ENCODE measurements at regions not wholly inside any gene's neighbourhood (a gene's known extent, or its start where the extent isn't known, plus 50 kb on each side); places are given as distances from the start of the nearest gene placed in this dataset.
A peak's percentile ranks its signal among the peaks of the same experiment; 100 is the strongest.

DNA sequence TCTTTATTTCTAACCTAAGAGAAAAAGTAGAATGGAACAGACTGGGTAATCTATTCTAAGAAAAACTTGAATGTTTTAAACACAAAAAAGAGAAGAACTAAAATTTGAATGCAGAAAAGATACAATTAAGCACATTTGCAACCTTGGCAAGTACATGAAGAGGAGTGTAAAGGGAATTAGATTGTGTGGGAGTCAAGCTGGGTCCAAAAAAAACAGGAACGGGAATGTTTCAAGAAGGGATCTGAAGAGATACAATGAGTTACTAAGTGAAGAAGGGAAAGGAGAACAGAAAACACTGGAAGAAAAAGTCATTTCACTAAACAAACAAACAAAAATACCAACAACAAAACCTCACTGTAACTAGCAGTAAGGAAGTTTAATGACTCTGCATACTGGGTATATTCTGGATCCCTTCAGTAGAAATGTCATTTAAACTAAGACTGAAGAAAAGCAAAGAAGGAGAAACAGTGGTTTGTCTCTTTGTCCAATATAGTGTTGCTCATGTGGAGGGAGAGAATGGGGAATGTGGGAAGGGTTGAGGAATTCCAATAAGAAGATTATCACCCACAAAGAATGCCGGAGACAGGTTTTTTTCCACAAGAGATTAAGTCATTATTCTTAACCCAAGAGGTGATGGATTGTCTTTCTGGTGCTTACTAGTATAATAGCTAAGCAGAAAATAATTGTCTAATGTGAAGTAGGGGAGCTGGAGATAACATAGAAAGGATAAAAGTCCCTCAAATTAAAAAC is 50.4 kb upstream of the PTPN13 start:
- Histone ChIP-seq H2BK20ac (ENCODE audit: low read depth, low read length, poor library complexity, severe bottlenecking) (no peak overlapping the region), H2AK5ac (ENCODE audit: insufficient read length, low read length) (no peak overlapping the region), H3K9me3 (ENCODE audit: control insufficient read depth, low read depth, low read length) (no peaks in the 10 kb centered on the region), H3K4me1 (ENCODE audit: insufficient read depth, low read length) (no peaks in the 10 kb centered on the region; the same call in 1 of the 2 replicates), H3K4ac (ENCODE audit: low read depth, low read length) (no peak overlapping the region), H2BK12ac (ENCODE audit: insufficient read length, low read depth, low read length) (no peak overlapping the region), H4K8ac (replicated peaks; ENCODE audit: insufficient read length, low read depth, low read length) (no peak overlapping the region), H2BK15ac (ENCODE audit: low read depth, low read length) (no peak overlapping the region), H3K79me2 (ENCODE audit: insufficient read depth, low read length) (no peaks in the 10 kb centered on the region), H3K23ac (ENCODE audit: insufficient read length, low read depth, low read length) (no peak overlapping the region), H4K5ac (ENCODE audit: insufficient read length, low read depth, low read length) (no peak overlapping the region), H2BK120ac (ENCODE audit: low read depth, low read length, poor library complexity, severe bottlenecking) (no peak overlapping the region), H3K27me3 (ENCODE audit: insufficient read depth, low read length) (no peaks in the 10 kb centered on the region), H4K20me1 (ENCODE audit: control insufficient read depth, insufficient read depth, insufficient read length) (no peaks in the 10 kb centered on the region), H3K56ac (ENCODE audit: insufficient read length, low read depth, low read length) (no peak overlapping the region), H3K18ac (ENCODE audit: insufficient read length, low read depth, low read length) (no peak overlapping the region), H3K23me2 (ENCODE audit: insufficient read length, low read depth, low read length, poor library complexity, severe bottlenecking) (no peaks in the 10 kb centered on the region), H3T11ph (ENCODE audit: low read length) (no peak overlapping the region), H2AFZ (ENCODE audit: low read length) (no peak overlapping the region), H4K91ac (ENCODE audit: insufficient read length, low read depth, low read length) (no peak overlapping the region), H3K79me1 (ENCODE audit: insufficient read depth, low read depth, low read length, poor library complexity, severe bottlenecking) (no peaks in the 10 kb centered on the region), H3K4me2 (ENCODE audit: insufficient read depth, insufficient read length, low read length) (no peak overlapping the region), H3K9ac (ENCODE audit: extremely low read depth, insufficient read length, low read length) (no peak overlapping the region), H3K14ac (ENCODE audit: insufficient read depth, low read length) (no peak overlapping the region), H3K27ac (ENCODE audit: insufficient read length, low read depth, low read length) (no peak overlapping the region), H2BK5ac (ENCODE audit: insufficient read length, low read length) (no peak overlapping the region)
- peaks cover 0 to 10% (median 0%) of the 10 kb centered on the region in 3 experiments; a peak in 3 of 7 replicates for H3K36me3 Mint-ChIP-seq (ENCODE audit: insufficient read depth in 1 of 3, low read depth in 3 of 3)
- TF ChIP-seq, protein P1, sequence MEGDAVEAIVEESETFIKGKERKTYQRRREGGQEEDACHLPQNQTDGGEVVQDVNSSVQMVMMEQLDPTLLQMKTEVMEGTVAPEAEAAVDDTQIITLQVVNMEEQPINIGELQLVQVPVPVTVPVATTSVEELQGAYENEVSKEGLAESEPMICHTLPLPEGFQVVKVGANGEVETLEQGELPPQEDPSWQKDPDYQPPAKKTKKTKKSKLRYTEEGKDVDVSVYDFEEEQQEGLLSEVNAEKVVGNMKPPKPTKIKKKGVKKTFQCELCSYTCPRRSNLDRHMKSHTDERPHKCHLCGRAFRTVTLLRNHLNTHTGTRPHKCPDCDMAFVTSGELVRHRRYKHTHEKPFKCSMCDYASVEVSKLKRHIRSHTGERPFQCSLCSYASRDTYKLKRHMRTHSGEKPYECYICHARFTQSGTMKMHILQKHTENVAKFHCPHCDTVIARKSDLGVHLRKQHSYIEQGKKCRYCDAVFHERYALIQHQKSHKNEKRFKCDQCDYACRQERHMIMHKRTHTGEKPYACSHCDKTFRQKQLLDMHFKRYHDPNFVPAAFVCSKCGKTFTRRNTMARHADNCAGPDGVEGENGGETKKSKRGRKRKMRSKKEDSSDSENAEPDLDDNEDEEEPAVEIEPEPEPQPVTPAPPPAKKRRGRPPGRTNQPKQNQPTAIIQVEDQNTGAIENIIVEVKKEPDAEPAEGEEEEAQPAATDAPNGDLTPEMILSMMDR (conservative IDR thresholded peaks at IDR 0.05), result no peak
- WGBS (ENCODE audit: extremely low coverage, insufficient read length, low lambda C conversion rate), result no CpG with 5 or more reads among the region's 2 CpGs
- H3K4me3 Mint-ChIP-seq, result no peak overlapping the region
- H3K4me1 Mint-ChIP-seq, result peaks cover 14 to 35% of the 10 kb centered on the region in 2 experiments
- peaks cover 0 to 2% of the 10 kb centered on the region in 2 experiments; a peak in 1 of 5 replicates for H3K9me3 Mint-ChIP-seq
- H3K27me3 Mint-ChIP-seq (ENCODE audit: low read depth), result no peaks in the 10 kb centered on the region; the same call in 1 of the 2 replicates
- DNase-seq, result no peak
- peak overlapping the region in 2 of 3 experiments; percentile 9 to 85; a peak in 4 of 7 replicates for H3K27ac Mint-ChIP-seq

Data from H9 (cell line).